Globus pallidus (tissue), 1 donor: ENCODE measurements at regions not wholly inside any gene's neighbourhood (a gene's known extent, or its start where the extent isn't known, plus 50 kb on each side); places are given as distances from the start of the nearest gene placed in this dataset.

ENCODE experiments used
- DNase-seq: peaks from one replicate; pipeline ENCODE4 v3.0.0-alpha.2; 2015; ENCODE audit warnings: low spot score

GRCh38 chr4:24057915-24058559, 168.2 kb upstream of the PPARGC1A start:
- DNase-seq, result no peak

DNA sequence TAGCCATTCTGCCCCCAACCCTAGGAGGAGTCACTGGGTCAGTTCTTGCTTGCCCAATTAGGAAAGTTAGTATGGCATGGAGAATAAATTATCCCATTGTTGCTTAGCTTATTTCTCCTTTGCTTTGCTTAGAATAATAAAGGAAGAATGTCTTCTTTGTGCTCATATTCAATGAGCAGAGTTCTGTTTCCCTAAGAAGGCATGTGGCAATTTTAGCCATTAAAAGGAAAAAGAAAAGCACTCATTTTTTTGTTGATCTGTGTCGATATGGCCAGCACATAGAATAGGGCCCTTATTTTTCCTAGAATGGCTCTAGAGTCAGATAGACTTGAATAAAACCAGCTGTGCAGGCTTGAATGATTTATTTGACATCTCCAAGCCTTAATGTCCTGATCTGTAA, 166.4 kb upstream of the PPARGC1A start:
- peak; percentile 70 for DNase-seq

GRCh38 chr4:24055623-24056022, 165.8 kb upstream of the PPARGC1A start:
- no peak for DNase-seq

DNA sequence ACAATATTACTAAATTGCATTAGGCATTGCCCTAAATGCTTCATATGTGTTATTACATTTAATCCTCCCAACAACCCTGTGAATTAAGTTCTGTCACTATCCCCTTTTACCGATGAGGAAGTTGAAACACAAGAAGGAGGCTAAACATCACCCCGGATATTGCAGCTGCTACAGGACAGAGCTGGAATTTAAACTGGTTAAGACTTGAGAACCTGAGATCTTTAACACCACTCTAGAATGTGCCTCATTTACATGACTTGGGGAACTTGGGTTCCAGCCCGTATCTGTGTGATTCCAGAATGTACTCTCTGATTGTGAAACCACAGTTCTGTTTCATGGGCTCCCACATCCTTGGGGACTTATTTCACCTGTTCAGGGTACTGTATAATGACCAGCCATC, 165.1 kb upstream of the PPARGC1A start:
- no peak for DNase-seq

DNA sequence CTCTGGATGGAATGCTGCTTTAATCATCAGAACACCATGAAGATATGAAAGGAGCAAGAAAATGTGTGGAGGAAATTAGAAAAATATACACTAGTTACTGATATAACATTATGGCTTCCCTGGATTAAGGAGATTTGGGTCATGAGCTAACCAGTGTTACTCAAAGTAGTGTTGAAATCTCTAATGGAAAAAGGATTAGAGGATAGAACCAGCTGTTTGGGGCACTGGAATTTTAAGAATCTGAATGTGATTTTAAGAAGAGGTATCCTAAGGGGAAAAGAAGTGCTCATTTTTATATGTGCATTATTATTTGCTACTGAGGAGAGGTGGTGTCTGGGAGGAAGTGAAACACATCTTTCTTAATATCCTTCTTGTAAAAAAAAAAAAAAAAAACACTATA, 164.1 kb upstream of the PPARGC1A start:
- DNase-seq, result no peak

DNA sequence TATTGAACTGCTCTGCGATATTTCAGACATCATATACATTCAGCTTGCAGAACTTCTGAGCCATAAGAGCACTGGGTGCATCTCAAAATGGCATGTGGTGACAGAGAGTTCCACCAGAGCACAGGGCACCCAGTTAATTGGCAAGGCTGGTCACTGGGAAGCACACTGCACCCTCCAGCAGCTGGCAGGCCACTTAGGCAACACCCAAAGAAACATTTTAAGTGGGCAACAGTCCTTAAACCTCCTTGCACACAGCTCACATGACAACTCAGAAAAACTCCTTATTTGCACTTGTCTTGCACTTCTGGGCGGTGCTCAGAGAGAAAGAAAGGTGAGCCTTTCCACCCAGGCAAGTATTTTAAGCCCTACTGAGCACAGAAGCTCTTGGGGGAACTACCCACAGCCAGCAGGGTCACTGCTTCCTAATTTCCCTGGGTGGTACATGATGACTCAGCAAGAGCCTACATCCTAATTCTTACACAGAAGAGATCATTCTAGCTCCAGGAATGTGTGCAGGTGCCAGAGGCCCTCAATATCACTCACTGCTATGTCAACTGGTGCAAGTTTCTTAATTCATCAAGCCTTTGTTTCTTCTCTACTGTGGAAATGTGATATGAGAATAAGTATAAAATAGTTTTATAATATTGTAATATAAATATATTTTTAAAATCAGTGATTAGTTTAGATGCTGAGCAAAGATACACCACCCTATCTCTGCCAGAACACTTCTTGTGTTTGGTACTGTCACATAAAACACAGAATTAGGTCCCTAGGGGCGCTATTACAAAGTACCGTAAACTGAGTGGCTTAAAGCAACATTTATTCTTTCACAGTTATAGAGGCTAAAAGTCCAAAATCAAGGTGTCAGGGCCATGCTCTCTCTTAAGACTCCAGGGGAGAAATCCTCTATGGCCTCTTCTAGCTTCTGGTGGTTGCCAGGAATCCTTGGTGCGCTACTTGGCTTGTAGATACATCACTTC, 155.1 kb upstream of the PPARGC1A start:
- DNase-seq, result no peak

- DNase-seq, result no peak
These were observed 152.2 kb upstream of the PPARGC1A start for GRCh38 chr4:24042094-24042493.

- DNase-seq, result no peak
These were observed 151.0 kb upstream of the PPARGC1A start for GRCh38 chr4:24040811-24041210.

DNA sequence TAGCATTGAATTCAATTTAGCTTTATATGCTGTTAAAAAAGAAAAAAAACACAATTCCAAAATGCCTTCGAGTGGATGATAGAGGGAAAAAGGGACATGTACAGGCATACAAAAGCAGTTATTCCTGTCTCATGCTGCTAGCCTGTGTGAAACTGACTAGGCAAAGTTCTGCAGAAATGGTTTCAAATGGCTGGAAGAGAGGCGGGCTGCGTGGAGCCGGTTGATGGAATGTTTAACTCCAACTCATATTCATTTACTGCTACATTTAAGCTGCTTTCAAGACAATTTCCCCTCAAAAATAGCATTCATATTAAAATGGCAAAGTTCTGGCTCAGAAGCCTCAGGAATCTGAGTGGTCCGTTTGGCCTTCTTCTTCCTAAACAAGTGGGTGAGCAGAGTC, 143.8 kb upstream of the PPARGC1A start:
- DNase-seq, result no peak

DNA sequence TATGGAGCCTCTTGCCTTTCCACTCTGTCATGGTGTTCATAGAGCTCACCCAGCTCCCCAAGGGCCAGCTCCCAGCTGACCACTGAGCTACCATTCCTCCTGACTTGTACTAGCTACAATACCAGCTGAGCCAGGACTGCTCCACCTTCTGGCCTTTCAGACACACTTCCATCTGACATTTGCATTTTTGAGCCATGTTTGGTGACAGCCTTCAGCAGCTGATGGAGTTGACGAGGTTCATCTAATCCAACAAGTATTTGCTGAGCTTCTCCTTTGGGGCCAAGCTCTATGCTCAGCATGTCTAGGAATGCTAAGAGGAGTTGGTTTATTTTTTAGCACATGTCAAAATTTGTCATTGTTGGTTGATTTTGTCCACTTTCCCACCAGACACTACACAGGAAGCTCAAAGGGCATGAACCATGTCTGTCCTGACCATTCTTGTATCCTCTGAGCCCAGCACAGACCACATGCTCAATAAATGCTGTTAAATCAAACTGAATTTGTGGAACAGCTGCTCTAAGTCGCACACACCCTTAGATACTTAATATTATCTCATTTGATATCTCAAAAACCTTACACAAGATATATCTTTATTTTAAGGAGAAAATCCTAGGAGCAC, 142.6 kb upstream of the PPARGC1A start:
- DNase-seq, result no peak

DNA sequence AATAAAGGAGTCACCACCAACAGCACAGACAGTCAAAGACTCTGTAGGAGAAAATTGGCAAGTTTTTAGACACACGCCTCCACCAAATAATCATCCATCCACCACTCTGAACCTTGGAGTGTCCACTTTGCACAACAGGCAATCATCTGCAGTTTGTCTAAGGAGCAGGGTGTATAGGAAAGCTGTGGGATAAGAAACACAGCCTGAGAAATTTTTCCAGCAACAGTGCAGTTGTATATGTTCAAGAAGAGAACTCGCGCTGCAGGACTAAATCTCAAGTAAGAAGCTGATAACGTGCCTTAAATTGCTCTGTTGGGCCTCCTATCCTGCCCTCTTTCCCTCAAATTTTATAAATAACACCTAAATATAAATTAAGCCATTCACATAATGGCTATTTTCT, 136.7 kb upstream of the PPARGC1A start:
- no peak for DNase-seq

GRCh38 chr4:24024605-24025004, 134.8 kb upstream of the PPARGC1A start:
- no peak for DNase-seq

- no peak for DNase-seq
These were observed 134.3 kb upstream of the PPARGC1A start for GRCh38 chr4:24024157-24024556.

DNA sequence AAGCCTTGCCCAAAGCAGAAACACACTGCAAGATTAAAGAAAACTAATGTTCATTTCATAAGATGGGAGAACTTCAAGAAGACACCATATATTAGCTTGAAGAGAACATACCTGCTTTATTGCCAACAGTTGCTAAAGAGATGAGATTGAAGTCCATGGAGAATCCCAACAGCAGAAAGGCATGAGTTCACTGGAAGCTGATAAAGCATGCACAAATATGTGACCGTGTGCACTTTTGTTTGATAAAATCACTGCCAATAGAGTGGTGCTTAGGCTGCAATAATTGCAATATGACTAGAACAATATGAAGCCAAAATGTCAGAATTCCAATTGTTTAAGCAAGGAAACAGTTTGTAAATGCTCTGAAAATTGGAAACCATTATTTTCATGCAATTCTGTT, 125.9 kb upstream of the PPARGC1A start:
- no peak for DNase-seq

GRCh38 chr4:24013668-24014422, 124.0 kb upstream of the PPARGC1A start:
- peak; percentile 33 for DNase-seq

GRCh38 chr4:24010994-24011393, 121.1 kb upstream of the PPARGC1A start:
- DNase-seq, result no peak

DNA sequence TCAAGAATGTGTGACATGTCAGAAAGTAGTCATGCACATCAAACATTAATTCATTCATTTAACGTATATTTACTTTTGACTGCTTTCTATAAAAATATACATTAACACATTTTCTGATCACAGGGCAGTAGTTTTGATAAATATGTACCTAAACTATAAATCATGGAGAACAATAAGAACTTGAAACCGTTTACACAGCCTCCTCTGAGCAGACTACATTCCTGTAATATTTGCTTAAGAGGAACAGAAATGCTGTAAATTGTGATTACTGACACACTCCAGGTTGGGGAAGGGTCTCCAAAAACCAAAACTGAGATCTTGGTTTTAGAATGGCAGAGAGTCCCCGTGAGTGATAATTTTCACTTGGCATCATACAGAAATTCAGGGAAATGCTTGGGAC, 120.7 kb upstream of the PPARGC1A start:
- no peak for DNase-seq

DNA sequence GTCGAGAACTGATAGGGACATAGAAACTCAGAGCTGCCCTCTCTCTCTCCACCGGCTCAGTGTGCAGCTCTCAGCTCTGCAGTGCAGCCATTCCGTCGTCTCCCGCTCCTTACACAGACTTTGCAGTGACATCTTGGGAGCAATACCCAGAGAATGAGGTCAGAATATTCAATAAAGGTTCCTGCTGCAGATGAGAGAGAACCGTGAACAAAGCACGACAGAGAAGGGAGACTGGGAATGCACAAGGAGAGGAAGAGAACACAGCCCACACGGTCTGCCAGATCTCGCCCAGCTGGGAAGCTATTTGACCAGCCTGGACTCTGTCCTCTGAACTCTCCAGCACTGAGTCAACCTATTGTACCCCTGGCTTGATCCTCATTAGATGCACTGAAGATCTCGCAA, 118.0 kb upstream of the PPARGC1A start:
- DNase-seq, result peak; percentile 24

- DNase-seq, result no peak
These were observed 116.4 kb upstream of the PPARGC1A start for GRCh38 chr4:24006269-24006668.

- no peak for DNase-seq
These were observed 114.1 kb upstream of the PPARGC1A start for GRCh38 chr4:24003926-24004325.

DNA sequence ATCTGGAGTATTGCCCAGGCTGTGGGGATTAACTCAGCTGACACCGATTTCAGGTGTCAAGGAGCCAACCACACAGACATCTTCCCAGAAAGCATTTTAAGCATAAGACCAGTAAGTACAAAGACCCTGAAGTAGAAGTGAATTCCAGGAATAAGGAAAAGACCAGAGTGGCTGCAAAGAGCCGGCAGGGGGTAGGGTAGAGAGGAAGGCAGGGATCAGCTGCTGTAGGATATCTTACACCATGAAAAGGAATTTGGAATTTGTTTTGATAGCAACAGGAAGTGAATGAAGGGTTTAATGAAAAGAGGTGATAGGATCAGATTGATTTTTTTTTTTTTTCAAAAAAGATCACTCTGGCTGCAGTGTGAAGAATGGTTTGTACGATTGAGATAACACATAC, 113.6 kb upstream of the PPARGC1A start:
- DNase-seq, result no peak

DNA sequence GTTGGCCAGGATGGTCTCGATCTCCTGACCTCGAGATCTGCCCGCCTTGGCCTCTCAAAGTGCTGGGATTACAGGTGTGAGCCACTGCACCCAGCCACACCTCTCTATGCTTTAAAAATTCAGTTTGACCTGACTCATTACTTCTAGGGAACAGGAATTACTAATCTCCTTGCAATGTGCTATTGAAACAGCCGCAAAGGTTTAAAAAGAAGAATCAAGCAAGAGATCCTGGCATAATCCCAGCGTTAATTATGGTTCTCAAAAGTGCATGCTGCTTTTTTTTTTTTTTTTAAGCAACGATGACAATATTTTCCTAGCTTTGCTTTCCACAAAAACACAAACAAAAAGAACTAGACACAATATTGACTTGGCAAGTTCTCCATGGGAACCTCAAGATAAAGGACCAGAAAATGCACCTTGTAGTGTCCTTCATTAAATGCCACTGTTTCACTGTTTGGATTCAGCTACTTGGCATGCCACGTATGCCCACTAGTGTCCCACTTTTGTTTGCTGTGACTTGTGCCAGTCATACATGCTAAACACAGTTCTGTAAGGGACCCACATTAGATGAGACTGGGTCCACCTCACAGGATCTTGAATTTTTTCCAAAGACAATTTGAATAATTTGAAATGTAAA, 112.6 kb upstream of the PPARGC1A start:
- no peak for DNase-seq
